GM12872 (cell line): ENCODE measurements at regions not wholly inside any gene's neighbourhood (a gene's known extent, or its start where the extent isn't known, plus 50 kb on each side); places are given as distances from the start of the nearest gene placed in this dataset.

Experiments used
- TF ChIP-seq, protein P1 (sequence below): IDR thresholded peaks from 3 replicates; pipeline ENCODE4 v1.5.1; 2011; ENCODE audit warnings: low read depth, mild to moderate bottlenecking, low read length, moderate library complexity; ENCODE audit not compliant: insufficient read depth

DNA sequence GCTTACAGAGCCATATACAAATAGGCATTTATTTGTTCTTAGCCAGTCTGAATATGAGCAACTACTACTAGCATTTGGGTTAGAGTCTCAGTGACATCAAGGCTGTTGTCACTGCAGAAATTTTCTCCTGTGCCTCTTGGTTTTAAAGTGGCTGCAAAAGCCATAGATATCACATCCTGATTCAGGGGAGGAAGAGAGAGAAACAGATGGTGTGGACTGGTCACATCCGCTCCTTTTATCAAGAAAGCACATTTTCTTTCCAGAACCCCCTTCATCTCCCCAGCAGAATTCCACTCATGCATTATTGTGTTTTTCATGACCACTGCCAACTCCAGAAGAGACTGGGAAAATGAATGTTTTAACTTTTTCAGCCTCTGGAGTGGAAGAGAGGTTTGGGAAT is 69.8 kb downstream of the PTTG1 start:
- TF ChIP-seq, protein P1, sequence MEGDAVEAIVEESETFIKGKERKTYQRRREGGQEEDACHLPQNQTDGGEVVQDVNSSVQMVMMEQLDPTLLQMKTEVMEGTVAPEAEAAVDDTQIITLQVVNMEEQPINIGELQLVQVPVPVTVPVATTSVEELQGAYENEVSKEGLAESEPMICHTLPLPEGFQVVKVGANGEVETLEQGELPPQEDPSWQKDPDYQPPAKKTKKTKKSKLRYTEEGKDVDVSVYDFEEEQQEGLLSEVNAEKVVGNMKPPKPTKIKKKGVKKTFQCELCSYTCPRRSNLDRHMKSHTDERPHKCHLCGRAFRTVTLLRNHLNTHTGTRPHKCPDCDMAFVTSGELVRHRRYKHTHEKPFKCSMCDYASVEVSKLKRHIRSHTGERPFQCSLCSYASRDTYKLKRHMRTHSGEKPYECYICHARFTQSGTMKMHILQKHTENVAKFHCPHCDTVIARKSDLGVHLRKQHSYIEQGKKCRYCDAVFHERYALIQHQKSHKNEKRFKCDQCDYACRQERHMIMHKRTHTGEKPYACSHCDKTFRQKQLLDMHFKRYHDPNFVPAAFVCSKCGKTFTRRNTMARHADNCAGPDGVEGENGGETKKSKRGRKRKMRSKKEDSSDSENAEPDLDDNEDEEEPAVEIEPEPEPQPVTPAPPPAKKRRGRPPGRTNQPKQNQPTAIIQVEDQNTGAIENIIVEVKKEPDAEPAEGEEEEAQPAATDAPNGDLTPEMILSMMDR: no peak

DNA sequence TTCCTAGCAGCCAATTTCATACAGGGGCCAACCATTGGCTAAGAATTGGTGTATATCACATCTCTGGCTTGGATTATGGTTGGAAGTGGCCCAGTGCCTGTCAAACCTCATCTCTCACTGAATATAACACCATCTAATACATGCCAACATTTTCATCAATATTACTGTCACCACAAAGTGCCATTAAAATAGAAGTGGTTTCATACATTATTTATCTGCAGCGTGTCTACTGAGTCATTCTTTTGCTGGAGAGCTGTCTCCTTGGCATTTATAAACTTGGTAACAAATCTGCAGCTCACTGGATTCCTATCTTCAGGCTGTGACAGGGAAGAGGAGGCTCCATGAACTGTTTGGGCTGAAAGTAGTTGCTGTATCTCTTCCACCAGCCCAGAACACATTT is 70.9 kb downstream of the PTTG1 start:
- TF ChIP-seq, protein P1: no peak

DNA sequence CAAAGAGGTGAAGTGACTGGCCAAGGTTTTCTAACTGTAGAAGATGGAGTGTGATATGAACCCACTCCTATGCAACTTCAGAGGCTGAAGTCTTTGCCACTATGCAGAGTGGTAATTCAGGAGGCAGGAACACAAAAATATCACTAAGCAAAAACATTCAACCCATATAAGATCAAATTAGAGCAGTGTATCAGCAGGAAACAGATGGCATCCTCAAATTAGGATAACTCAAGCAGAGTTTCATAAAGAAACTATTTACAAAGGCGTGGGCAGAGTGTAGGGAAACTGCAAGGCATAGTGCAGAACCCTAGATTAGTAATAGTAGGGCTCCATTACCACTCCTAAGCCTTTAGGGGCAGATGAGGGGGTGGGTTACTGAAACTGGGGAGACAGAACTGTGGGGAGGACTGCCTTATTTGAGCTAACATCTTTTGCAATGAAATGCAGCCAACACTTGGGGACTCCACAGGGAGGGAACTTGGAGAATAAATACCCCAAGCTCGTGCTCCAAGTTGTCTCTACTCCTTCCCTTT is 72.2 kb downstream of the PTTG1 start:
- TF ChIP-seq, protein P1: no peak

DNA sequence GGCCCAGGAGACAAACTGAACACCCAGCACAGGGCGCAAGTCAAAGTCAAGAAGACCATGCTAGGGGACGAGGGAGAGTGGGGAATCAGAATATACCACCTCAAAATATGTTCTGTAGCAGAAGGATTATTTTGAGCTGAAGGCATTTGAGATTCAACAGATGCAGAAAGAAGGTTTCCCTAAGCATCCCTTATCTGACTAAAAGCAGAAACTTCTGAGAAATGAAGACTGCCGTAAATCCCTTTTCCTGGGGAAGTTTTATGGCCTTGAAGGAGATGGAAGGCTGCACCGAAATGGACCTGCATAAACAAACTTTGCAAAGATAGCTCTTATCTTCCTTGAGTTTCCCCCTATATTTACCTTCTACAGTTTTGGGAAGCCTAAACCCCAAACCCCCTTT is 72.8 kb downstream of the PTTG1 start:
- TF ChIP-seq, protein P1: no peak

DNA sequence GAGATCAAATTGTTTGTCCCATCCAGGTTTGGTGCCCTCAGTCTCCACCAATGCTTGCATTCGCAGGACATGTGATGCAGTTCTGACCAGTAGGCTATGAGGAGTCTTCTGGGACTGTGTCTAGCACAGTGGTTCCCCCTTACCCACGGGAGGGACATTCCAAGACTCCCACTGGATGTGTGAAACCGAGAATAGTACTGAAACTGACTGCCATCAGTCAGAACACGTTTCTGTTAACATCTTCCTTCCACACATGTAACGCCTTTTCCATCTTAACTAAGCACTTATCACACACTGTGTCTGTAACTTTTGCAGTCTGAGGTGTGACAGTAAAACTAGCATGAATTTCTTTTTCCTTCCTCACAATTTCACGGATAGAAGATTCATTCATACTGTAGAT is 74.7 kb downstream of the PTTG1 start:
- TF ChIP-seq, protein P1: no peak

DNA sequence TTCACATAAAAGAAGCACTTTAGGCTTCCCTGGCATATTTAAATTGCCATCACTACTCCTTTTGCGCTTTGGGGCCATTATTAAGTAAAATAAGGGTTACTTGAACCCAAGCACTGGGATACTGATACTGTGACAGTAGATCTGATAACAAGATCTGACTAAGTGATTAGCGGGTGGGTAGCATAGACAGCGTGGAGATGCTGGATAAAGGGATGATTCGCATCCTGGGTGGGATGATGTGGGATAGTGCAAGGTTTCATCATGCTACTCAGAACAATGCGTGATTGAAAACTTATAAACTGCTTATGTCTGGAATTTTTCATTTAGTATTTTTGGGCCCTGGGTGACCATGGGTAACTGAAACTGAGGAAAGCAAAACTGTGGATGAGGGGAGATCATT is 75.1 kb downstream of the PTTG1 start:
- TF ChIP-seq, protein P1: no peak

DNA sequence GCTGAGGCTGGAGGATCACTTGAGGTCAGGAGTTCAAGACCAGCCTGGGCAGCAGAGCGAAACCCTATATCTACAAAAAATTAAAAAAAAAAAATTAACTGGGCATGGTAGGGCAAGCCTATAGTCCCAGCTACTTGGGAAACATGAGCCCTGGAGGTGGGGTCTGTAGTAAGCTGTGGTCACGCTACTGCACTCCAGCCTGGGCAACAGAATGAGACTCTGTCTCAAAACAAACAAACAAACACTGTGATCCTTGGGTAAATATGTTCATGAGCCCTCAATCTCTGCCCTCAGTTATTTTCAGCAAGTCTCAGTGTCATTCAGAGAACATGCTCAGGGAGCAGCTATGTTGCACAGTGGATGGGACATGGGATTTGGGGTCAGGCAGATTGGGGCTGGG is 76.2 kb downstream of the PTTG1 start:
- TF ChIP-seq, protein P1: no peak
